SK-N-SH (cell line): ENCODE measurements at regions not wholly inside any gene's neighbourhood (a gene's known extent, or its start where the extent isn't known, plus 50 kb on each side); places are given as distances from the start of the nearest gene placed in this dataset.

Source experiments
- CTCF ChIP-seq: fragments of 200-600 bp; sonication (generic); IDR thresholded peaks from 2 replicates; pipeline ENCODE4 v1.6.1; 2017; ENCODE audit warnings: antibody characterized with exemption, mild to moderate bottlenecking, moderate library complexity
- EP300 ChIP-seq, 2 experiments: IDR thresholded peaks; 2 replicates each; pipeline versions ENCODE4 v1.4.0 to v1.6.1; 2012; ENCODE audit warnings: borderline replicate concordance in 1 of 2, low read depth in 1 of 2, low read length in 1 of 2
- FOXJ3 ChIP-seq: sonication (generic); formaldehyde crosslinking; IDR thresholded peaks from 2 replicates; pipeline ENCODE4 v1.5.1; 2020; ENCODE audit warnings: mild to moderate bottlenecking, missing genetic modification reagents
- JUND ChIP-seq: IDR thresholded peaks from 2 replicates; pipeline ENCODE4 v1.4.0; 2012
- MEF2A ChIP-seq: IDR thresholded peaks from 2 replicates; pipeline ENCODE4 v1.4.0; 2012; ENCODE audit warnings: low read depth, borderline replicate concordance
- POLR2AphosphoS5 ChIP-seq: IDR thresholded peaks from 2 replicates; pipeline ENCODE4 v1.6.1; 2012; ENCODE audit warnings: low read depth, low read length
- RAD21 ChIP-seq: IDR thresholded peaks from 2 replicates; pipeline ENCODE4 v1.6.1; 2012; ENCODE audit warnings: mild to moderate bottlenecking, low read length
- RCOR1 ChIP-seq: fragments of 150-350 bp; IDR thresholded peaks from 2 replicates; pipeline ENCODE4 v1.6.1; 2017; ENCODE audit warnings: antibody characterized with exemption, low read length
- REST ChIP-seq: IDR thresholded peaks from 2 replicates; pipeline ENCODE4 v1.6.1; 2012; ENCODE audit warnings: mild to moderate bottlenecking, low read depth, low read length, moderate library complexity
- RFX5 ChIP-seq: IDR thresholded peaks from 2 replicates; pipeline ENCODE4 v1.6.1; 2012; ENCODE audit warnings: mild to moderate bottlenecking, improper control_type of control experiment, low read length
- TCF12 ChIP-seq: IDR thresholded peaks from 2 replicates; pipeline ENCODE4 v1.4.0; 2012
- ZBTB33 ChIP-seq: IDR thresholded peaks from 2 replicates; pipeline ENCODE4 v1.4.0; 2012; ENCODE audit warnings: low read depth, borderline replicate concordance

GRCh38 chr3:82423268-82424030 lies 662.0 kb upstream of the GBE1 start:
- TF ChIP-seq CTCF (no peak), JUND (no peak), MEF2A (no peak), EP300 (IDR thresholded peaks at IDR 0.05; ENCODE audit: borderline replicate concordance in 1 of 2, low read depth in 1 of 2, low read length in 1 of 2) (no peak), RFX5 (no peak), POLR2AphosphoS5 (no peak), REST (no peak), FOXJ3 (CRISPR knock-in tag) (no peak), RCOR1 (no peak), RAD21 (no peak), TCF12 (no peak), ZBTB33 (no peak)
